ENCODE measurements at regions not wholly inside any gene's neighbourhood (a gene's known extent, or its start where the extent isn't known, plus 50 kb on each side); places are given as distances from the start of the nearest gene placed in this dataset.

- Histone ChIP-seq H2BK5ac (ENCODE audit: low read depth, low read length) (no peak overlapping the region), H3K27me3 (replicated peaks in 1 of 4; ENCODE audit: control insufficient read depth in 3 of 4, extremely low read depth in 1 of 4, insufficient read depth in 3 of 4, low read length in 3 of 4) (no peaks in the 10 kb centered on the region), H3K4me2 (ENCODE audit: insufficient read depth in 1 of 2, low read depth in 2 of 2, low read length in 2 of 2) (no peak overlapping the region), H3K14ac (ENCODE audit: insufficient read length) (no peak overlapping the region), H2BK20ac (ENCODE audit: low read length) (no peak overlapping the region), H3K4ac (replicated peaks; ENCODE audit: insufficient read length, low read depth, low read length) (no peak overlapping the region), H4K5ac (ENCODE audit: insufficient read length, low read depth, low read length) (no peak overlapping the region), H2AFZ (ENCODE audit: low read length) (no peak overlapping the region), H4K91ac (replicated peaks; ENCODE audit: insufficient read length, low read length) (no peak overlapping the region), H3K36me3 (ENCODE audit: control insufficient read depth in 2 of 4, insufficient read depth in 4 of 4, low read length in 3 of 4) (no peaks in the 10 kb centered on the region), H3K27ac (ENCODE audit: low read depth, low read length) (no peak overlapping the region), H3K9me3 (ENCODE audit: insufficient read depth in 2 of 2, low read depth in 1 of 2, low read length in 1 of 2) (no peaks in the 10 kb centered on the region), H3K79me1 (ENCODE audit: low read depth, low read length) (no peaks in the 10 kb centered on the region), H3K9ac (replicated peaks in 1 of 4; ENCODE audit: extremely low read depth in 1 of 4, low read depth in 3 of 4, low read length in 3 of 4) (no peak overlapping the region), H4K8ac (ENCODE audit: extremely low read depth, insufficient read depth, low read length) (no peak overlapping the region), H3K79me2 (ENCODE audit: control insufficient read depth in 1 of 2, insufficient read depth in 2 of 2, low read length in 2 of 2) (no peaks in the 10 kb centered on the region), H2BK15ac (ENCODE audit: low read length) (no peak overlapping the region), H2BK12ac (ENCODE audit: low read depth, low read length) (no peak overlapping the region), H3K23ac (ENCODE audit: insufficient read length) (no peak overlapping the region), H4K20me1 (replicated peaks in 1 of 2; ENCODE audit: control insufficient read depth in 1 of 2, insufficient read depth in 2 of 2, low read length in 2 of 2) (no peaks in the 10 kb centered on the region), H3K18ac (ENCODE audit: extremely low read depth, low read length) (no peak overlapping the region), H2AK5ac (ENCODE audit: low read depth, low read length) (no peak overlapping the region), H3K4me1 (replicated peaks in 1 of 4; ENCODE audit: control insufficient read depth in 3 of 4, insufficient read depth in 4 of 4, low read length in 3 of 4) (no peaks in the 10 kb centered on the region), H2BK120ac (replicated peaks; ENCODE audit: low read depth, low read length) (no peak overlapping the region), H3K4me3 (ENCODE audit: extremely low read depth in 1 of 4, insufficient read depth in 2 of 4, low read depth in 3 of 4, low read length in 4 of 4) (no peak overlapping the region), H3K23me2 (ENCODE audit: low read depth, low read length) (no peaks in the 10 kb centered on the region), H3K56ac (replicated peaks; ENCODE audit: insufficient read length, low read depth, low read length) (no peak overlapping the region)
- CTCF ChIA-PET (ENCODE audit: partially characterized antibody): no interaction called here
- POLR2A ChIA-PET (ENCODE audit: partially characterized antibody): no interaction called here
- no peak for FAIRE-seq
- WGBS, 2 experiments (ENCODE audit: extremely low coverage in 1 of 2, insufficient coverage in 1 of 2, insufficient read length in 1 of 2, insufficient replicate concordance in 2 of 2, low coverage in 1 of 2, low lambda C conversion rate in 2 of 2, missing lambda C conversion rate in 1 of 2): 91 to 100% methylated on average over 1 to 6 of the region's 6 CpGs
- no peak for DNase-seq (ENCODE audit: low read depth in 1 of 2, low spot score in 2 of 2)
- TF ChIP-seq SP4 (IDR thresholded peaks at IDR 0.05; ENCODE audit: low read length) (no peak), KDM1A (IDR thresholded peaks at IDR 0.05; ENCODE audit: borderline replicate concordance, low read length) (no peak), CHD2 (IDR thresholded peaks at IDR 0.05; ENCODE audit: low read length) (no peak), POU5F1 (IDR thresholded peaks at IDR 0.05; ENCODE audit: low read depth, low read length) (no peak), ZNF274 (IDR thresholded peaks at IDR 0.05; ENCODE audit: borderline replicate concordance, extremely low read depth, low read length) (no peak), RAD21 (IDR thresholded peaks at IDR 0.05 in 1 of 2, conservative IDR thresholded peaks at IDR 0.05 in 1 of 2; ENCODE audit: low read depth in 2 of 2, low read length in 2 of 2) (no peak), POLR2AphosphoS5 (IDR thresholded peaks at IDR 0.05; ENCODE audit: low read depth, low read length) (no peak), ASH2L (IDR thresholded peaks at IDR 0.05; ENCODE audit: low read length) (no peak)
- TF ChIP-seq, protein P1, sequence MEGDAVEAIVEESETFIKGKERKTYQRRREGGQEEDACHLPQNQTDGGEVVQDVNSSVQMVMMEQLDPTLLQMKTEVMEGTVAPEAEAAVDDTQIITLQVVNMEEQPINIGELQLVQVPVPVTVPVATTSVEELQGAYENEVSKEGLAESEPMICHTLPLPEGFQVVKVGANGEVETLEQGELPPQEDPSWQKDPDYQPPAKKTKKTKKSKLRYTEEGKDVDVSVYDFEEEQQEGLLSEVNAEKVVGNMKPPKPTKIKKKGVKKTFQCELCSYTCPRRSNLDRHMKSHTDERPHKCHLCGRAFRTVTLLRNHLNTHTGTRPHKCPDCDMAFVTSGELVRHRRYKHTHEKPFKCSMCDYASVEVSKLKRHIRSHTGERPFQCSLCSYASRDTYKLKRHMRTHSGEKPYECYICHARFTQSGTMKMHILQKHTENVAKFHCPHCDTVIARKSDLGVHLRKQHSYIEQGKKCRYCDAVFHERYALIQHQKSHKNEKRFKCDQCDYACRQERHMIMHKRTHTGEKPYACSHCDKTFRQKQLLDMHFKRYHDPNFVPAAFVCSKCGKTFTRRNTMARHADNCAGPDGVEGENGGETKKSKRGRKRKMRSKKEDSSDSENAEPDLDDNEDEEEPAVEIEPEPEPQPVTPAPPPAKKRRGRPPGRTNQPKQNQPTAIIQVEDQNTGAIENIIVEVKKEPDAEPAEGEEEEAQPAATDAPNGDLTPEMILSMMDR (IDR thresholded peaks at IDR 0.05; ENCODE audit: control extremely low read depth in 1 of 3, insufficient read depth in 1 of 3, low read depth in 1 of 3, low read length in 3 of 3): no peak
- TF ChIP-seq, protein P2, sequence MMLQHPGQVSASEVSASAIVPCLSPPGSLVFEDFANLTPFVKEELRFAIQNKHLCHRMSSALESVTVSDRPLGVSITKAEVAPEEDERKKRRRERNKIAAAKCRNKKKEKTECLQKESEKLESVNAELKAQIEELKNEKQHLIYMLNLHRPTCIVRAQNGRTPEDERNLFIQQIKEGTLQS (IDR thresholded peaks at IDR 0.05; ENCODE audit: insufficient read depth, low read depth, low read length): no peak
Observed at GRCh38 chr4:30429813-30430761, 290.1 kb upstream of the PCDH7 start.
